Activated CD4-positive, alpha-beta T cell treated with anti-CD3 and anti-CD28 coated beads for 48 hours (primary cell): ENCODE measurements at regions not wholly inside any gene's neighbourhood (a gene's known extent, or its start where the extent isn't known, plus 50 kb on each side); places are given as distances from the start of the nearest gene placed in this dataset.

Source experiments
- DNase-seq: peaks from one replicate; pipeline ENCODE4 v3.0.0-alpha.2; 2020

GRCh38 chr3:135885885-135886284, 79.6 kb upstream of the PPP2R3A start:
- no peak for DNase-seq

DNA sequence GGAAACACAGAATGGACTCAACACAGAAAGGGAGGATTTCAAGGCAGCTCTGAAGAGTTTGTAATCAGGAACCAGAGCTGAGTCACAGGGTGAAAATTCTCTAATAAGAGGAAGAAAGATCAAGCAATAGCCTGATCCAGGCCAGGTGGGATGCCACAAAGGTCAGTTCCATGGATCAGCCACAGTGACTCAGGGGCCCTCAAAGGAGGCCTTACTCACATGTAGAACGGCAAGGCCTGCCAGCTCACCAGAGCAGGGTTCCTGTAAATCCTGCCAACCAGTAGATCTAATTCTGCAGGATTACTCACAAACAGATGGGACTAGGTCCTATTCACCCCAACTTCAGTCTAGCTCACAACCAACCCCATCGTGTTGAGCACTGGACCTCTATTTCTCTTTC, 78.3 kb upstream of the PPP2R3A start:
- DNase-seq, result no peak

DNA sequence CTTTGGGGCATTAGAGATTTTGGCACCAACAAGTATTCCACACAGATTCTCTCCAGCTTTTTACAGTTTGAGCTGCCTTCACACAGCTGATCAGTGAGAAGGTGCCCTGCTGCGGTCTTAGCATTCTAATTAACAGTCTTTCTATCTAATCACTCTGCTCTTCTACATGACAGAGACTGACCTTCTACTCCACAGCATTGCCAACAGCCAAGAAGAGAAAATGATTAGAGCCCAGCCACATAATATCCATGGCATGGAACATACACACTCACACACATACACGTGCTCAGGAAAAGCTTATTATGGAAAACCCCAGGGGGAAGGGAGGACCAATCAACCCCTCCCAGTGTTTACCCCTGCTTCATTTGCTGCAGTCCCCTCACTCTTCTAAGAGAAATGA, 76.1 kb upstream of the PPP2R3A start:
- no peak for DNase-seq

DNA sequence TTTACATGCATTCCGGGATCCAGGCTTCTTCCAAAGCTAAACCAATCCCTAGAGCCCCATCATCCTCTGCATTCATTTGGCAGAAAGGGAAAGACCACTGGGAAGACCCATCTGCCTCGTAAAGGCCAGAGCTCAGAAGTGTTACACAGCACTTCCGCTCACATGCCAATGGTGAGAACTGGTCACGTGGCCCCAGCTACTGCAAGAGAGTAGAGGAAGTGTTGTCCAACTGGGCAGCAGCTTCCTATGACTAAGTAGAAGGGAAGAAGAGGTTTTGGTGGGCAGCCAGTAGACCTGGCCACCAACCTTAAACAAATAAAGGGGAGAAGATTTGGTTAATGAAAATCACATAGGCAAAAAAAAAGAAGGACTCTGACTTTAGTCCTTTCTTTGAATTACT, 74.4 kb upstream of the PPP2R3A start:
- no peak for DNase-seq

DNA sequence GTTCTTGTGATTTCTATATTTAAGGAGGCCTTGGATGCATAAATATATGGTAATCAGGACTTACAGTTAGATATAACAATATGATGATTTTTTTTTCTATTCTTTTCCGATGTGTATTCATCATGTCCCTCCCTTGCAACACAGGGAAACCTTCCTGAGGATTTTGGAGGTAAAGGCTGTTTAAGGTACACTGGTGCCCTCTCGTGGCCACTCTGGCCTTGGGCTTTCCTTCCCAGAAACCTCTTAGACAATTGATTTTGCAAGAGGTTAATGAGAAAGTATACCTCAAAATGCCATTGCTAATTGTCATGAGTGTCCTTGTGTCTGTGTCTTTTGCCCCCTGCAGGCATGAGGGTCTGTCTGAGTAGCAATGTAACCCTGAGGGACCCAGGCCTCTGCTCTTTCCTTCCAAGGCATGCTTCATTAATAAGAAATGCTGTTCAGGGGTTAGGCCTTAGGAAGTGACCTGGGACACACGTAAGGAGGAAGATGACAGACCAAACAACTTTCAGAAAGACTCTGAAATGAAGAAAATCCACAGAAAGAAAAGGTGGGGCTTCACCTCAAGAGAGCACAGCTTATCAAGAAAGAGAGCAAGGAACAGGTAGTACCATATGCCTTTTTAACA, 70.3 kb upstream of the PPP2R3A start:
- DNase-seq, result peak; percentile 67

- no peak for DNase-seq
Observed at GRCh38 chr3:135895734-135896121, 69.8 kb upstream of the PPP2R3A start.

- DNase-seq, result no peak
Observed at GRCh38 chr3:135896613-135897012, 68.9 kb upstream of the PPP2R3A start.

GRCh38 chr3:135897715-135898114, 67.8 kb upstream of the PPP2R3A start:
- no peak for DNase-seq

DNA sequence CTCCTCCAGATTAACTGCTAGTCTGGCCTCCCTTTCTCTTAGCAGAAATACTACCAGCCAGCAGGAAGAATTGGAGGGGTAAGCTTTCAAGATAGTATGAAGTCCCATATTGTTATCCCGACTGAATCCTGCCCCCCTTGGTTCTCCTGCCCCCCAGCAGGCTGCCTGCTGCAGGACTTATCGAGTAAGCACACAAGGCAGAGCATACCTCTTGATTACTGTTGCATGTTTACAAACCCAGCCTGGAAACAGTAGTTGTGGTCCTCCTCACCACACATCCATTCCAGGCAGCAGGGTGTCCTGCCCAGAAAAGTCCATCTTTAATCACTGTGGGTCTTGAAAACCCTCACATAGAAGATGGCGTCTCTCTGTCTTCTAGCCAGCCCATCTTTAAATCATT, 66.8 kb upstream of the PPP2R3A start:
- no peak for DNase-seq

- DNase-seq, result no peak
Observed at GRCh38 chr3:135905058-135905724, 60.3 kb upstream of the PPP2R3A start.

- DNase-seq, result no peak
Observed at GRCh38 chr3:135907422-135908165, 57.9 kb upstream of the PPP2R3A start.

DNA sequence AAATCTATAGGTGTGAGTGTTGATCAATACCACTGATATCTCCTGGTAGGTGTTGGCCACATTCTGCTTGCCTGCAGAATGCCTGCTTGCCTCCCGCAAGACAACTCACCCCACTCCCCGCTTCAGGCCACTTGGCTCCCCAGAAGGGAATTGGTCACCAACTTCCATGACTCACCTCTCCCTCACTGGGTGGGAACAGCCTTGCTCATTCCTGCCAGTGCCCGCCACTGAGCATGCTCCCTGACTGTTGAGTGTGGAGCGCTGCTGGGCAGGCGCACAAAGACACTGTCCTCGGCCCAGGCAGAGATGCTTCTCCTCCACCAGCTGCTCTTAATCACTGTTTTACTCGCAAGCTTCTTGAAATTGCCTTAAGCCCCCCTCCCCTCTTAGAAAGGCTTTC, 57.3 kb upstream of the PPP2R3A start:
- DNase-seq, result no peak

DNA sequence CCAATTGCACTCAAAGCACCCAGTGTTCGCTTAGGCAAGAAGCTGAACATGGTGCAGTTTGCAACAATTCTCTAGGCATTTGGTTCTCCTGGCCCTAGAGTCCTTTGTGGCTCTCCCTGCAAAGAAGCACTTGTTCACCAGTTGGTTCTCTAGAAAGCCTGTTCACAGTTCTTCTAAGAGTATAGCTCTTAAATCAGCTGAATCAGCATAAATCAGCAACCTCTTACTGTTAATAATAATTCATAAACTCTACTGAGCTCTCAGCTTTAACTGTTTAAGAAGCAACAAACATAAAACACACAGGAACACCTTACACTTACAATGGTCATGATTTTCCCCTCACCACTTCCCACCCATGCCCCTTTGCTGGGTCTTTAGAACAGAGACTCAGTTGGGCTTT, 56.8 kb upstream of the PPP2R3A start:
- no peak for DNase-seq

GRCh38 chr3:135911110-135911509, 54.4 kb upstream of the PPP2R3A start:
- DNase-seq, result no peak

GRCh38 chr3:135915206-135915605, 50.3 kb upstream of the PPP2R3A start:
- DNase-seq, result no peak
